ENCODE measurements at regions not wholly inside any gene's neighbourhood (a gene's known extent, or its start where the extent isn't known, plus 50 kb on each side); places are given as distances from the start of the nearest gene placed in this dataset.
"Not testable (repeated sequence)": the region's sequence is repeated elsewhere in the genome, so short reads cannot be mapped to it uniquely, and the experiment has no call there.

- TF ChIP-seq ZC3H10 (CRISPR knock-in tag; IDR thresholded peaks at IDR 0.05) (no peak), GLIS3 (CRISPR knock-in tag; IDR thresholded peaks at IDR 0.05) (no peak), ISL1 (CRISPR knock-in tag; IDR thresholded peaks at IDR 0.05) (no peak)
Measured at GRCh38 chr16:51831595-51832367, 680.7 kb upstream of the SALL1 start (continued).

GRCh38 chr16:51831034-51831433 lies 680.0 kb upstream of the SALL1 start:
- ATAC-seq = not testable (repeated sequence)

- TF ChIP-seq ZFP30 (CRISPR knock-in tag; IDR thresholded peaks at IDR 0.05) = no peak
- TF ChIP-seq ZNF8 (CRISPR knock-in tag; IDR thresholded peaks at IDR 0.05) = no peak
- no peak for TF ChIP-seq OSR1 (CRISPR knock-in tag; IDR thresholded peaks at IDR 0.05)
- no peak for TF ChIP-seq PATZ1 (CRISPR knock-in tag; IDR thresholded peaks at IDR 0.05; ENCODE audit: borderline replicate concordance)
Measured at GRCh38 chr16:51825779-51826178, 674.7 kb upstream of the SALL1 start.

GRCh38 chr16:51822471-51822870 lies 671.4 kb upstream of the SALL1 start:
- no peak for TF ChIP-seq TSHZ2 (CRISPR knock-in tag; IDR thresholded peaks at IDR 0.05)
- TF ChIP-seq SNAI2 (CRISPR knock-in tag; IDR thresholded peaks at IDR 0.05) = no peak
- no peak for TF ChIP-seq ZC3H10 (CRISPR knock-in tag; IDR thresholded peaks at IDR 0.05)
- no peak for TF ChIP-seq ZNF565 (CRISPR knock-in tag; conservative IDR thresholded peaks at IDR 0.05; ENCODE audit: low read depth)
- TF ChIP-seq ZFP3 (CRISPR knock-in tag; IDR thresholded peaks at IDR 0.05) = no peak
- no peak for TF ChIP-seq CSDC2 (CRISPR knock-in tag; IDR thresholded peaks at IDR 0.05)
- no peak for TF ChIP-seq ZNF70 (CRISPR knock-in tag; IDR thresholded peaks at IDR 0.05)
- no peak for TF ChIP-seq ESRRG (CRISPR knock-in tag; IDR thresholded peaks at IDR 0.05)
- TF ChIP-seq RARB (CRISPR knock-in tag; IDR thresholded peaks at IDR 0.05) = no peak
- no peak for TF ChIP-seq BACH2 (CRISPR knock-in tag; IDR thresholded peaks at IDR 0.05; ENCODE audit: borderline replicate concordance)
- TF ChIP-seq ZNF8 (CRISPR knock-in tag; IDR thresholded peaks at IDR 0.05) = no peak
- TF ChIP-seq CREB5 (CRISPR knock-in tag; IDR thresholded peaks at IDR 0.05; ENCODE audit: low read depth) = no peak
- TF ChIP-seq ARNTL (CRISPR knock-in tag; IDR thresholded peaks at IDR 0.05; ENCODE audit: borderline replicate concordance, low read depth) = no peak
- TF ChIP-seq PATZ1 (CRISPR knock-in tag; IDR thresholded peaks at IDR 0.05; ENCODE audit: borderline replicate concordance) = no peak
- TF ChIP-seq OSR1 (CRISPR knock-in tag; IDR thresholded peaks at IDR 0.05) = no peak
- no peak for TF ChIP-seq CSRNP3 (CRISPR knock-in tag; IDR thresholded peaks at IDR 0.05)
- no peak for TF ChIP-seq TCF4 (CRISPR knock-in tag; IDR thresholded peaks at IDR 0.05; ENCODE audit: borderline replicate concordance)
- TF ChIP-seq ZFP30 (CRISPR knock-in tag; IDR thresholded peaks at IDR 0.05) = no peak
- TF ChIP-seq PPARA (CRISPR knock-in tag; IDR thresholded peaks at IDR 0.05; ENCODE audit: borderline replicate concordance) = no peak
- no peak for ATAC-seq

More at GRCh38 chr16:51825779-51826178, 674.7 kb upstream of the SALL1 start:
- ATAC-seq = no peak
